Loucy (cell line): ENCODE measurements at regions not wholly inside any gene's neighbourhood (a gene's known extent, or its start where the extent isn't known, plus 50 kb on each side); places are given as distances from the start of the nearest gene placed in this dataset.

Experiments
- H2AFZ ChIP-seq: fragments of 200-600 bp; sonication (generic); 2 replicates; pipeline ENCODE4 v1.6.0; 2016; ENCODE audit warnings: antibody characterized with exemption, mild to moderate bottlenecking, low read length, moderate library complexity
- H3F3A ChIP-seq: fragments of 200-600 bp; 2 replicates; pipeline ENCODE4 v1.6.0; 2016; ENCODE audit warnings: antibody characterized with exemption, low read depth, mild to moderate bottlenecking
- H3K27me3 ChIP-seq: fragments of 200-600 bp; sonication (generic); 2 replicates; pipeline ENCODE4 v1.6.1; 2014; ENCODE audit warnings: low read length, mild to moderate bottlenecking; ENCODE audit not compliant: insufficient read depth, poor library complexity, severe bottlenecking
- H3K36me3 ChIP-seq: fragments of 200-600 bp; sonication (generic); 2 replicates; pipeline ENCODE4 v1.6.1; 2016; ENCODE audit warnings: low read length; ENCODE audit not compliant: insufficient read depth
- H3K4me1 ChIP-seq: fragments of 200-600 bp; sonication (generic); 2 replicates; pipeline ENCODE4 v1.5.1; 2014; ENCODE audit warnings: low read length, mild to moderate bottlenecking; ENCODE audit not compliant: insufficient read depth, poor library complexity, severe bottlenecking
- H3K4me2 ChIP-seq: fragments of 200-600 bp; sonication (generic); 2 replicates; pipeline ENCODE4 v1.6.0; 2014; ENCODE audit warnings: antibody characterized with exemption, low read length, low read depth, mild to moderate bottlenecking; ENCODE audit not compliant: poor library complexity, severe bottlenecking
- H3K4me3 ChIP-seq: fragments of 200-600 bp; sonication (generic); 2 replicates; pipeline ENCODE4 v1.5.1; 2014; ENCODE audit warnings: low read length, mild to moderate bottlenecking, mixed read lengths; ENCODE audit not compliant: poor library complexity, severe bottlenecking
- H3K79me2 ChIP-seq: fragments of 200-600 bp; sonication (generic); 2 replicates; pipeline ENCODE4 v1.6.1; 2014; ENCODE audit warnings: low read length; ENCODE audit not compliant: insufficient read depth
- H3K9ac ChIP-seq: fragments of 200-600 bp; sonication (generic); 2 replicates; pipeline ENCODE4 v1.6.0; 2014; ENCODE audit warnings: mild to moderate bottlenecking, low read depth, low read length, moderate library complexity; ENCODE audit not compliant: poor library complexity, severe bottlenecking
- H3K9me2 ChIP-seq: fragments of 200-600 bp; sonication (generic); replicated peaks from 2 replicates; pipeline ENCODE4 v1.6.1; 2016; ENCODE audit warnings: low read depth, low read length, mixed read lengths
- H3K9me3 ChIP-seq: fragments of 200-600 bp; sonication (generic); 2 replicates; pipeline ENCODE4 v1.6.1; 2014; ENCODE audit warnings: mild to moderate bottlenecking, antibody characterized with exemption, low read length, low read depth; ENCODE audit not compliant: insufficient read depth
- H4K20me1 ChIP-seq: fragments of 200-600 bp; sonication (generic); 2 replicates; pipeline ENCODE4 v1.6.0; 2014; ENCODE audit warnings: antibody characterized with exemption, low read length, mild to moderate bottlenecking; ENCODE audit not compliant: insufficient read depth, poor library complexity, severe bottlenecking
- CTCF ChIP-seq: fragments of 200-600 bp; sonication (generic); conservative IDR thresholded peaks from 2 replicates; pipeline ENCODE4 v1.5.1; 2014; ENCODE audit warnings: mild to moderate bottlenecking, antibody characterized with exemption, low read length
- EZH2phosphoT487 ChIP-seq: fragments of 200-600 bp; IDR thresholded peaks from 2 replicates; pipeline ENCODE4 v1.6.1; 2018; ENCODE audit warnings: antibody characterized with exemption, mild to moderate bottlenecking, moderate library complexity, borderline replicate concordance

- Histone ChIP-seq H3K79me2 (no peaks in the 10 kb centered on the region), H3K4me1 (no peaks in the 10 kb centered on the region), H3K9me3 (no peaks in the 10 kb centered on the region), H3K9me2 (no peaks in the 10 kb centered on the region), H3K9ac (no peak overlapping the region), H3K4me3 (no peak overlapping the region), H3K36me3 (no peaks in the 10 kb centered on the region), H3F3A (no peaks in the 10 kb centered on the region), H4K20me1 (no peaks in the 10 kb centered on the region), H3K27me3 (no peaks in the 10 kb centered on the region), H3K4me2 (no peak overlapping the region), H2AFZ (no peak overlapping the region)
- TF ChIP-seq CTCF, result no peak
These were observed 97.8 kb downstream of the MED10 start for GRCh38 chr5:6280425-6281100.

- no peak overlapping the region for H2AFZ ChIP-seq
- H3K79me2 ChIP-seq, result no peaks in the 10 kb centered on the region
- no peaks in the 10 kb centered on the region for H3F3A ChIP-seq
- H3K4me3 ChIP-seq, result no peak overlapping the region
- H3K9ac ChIP-seq, result no peak overlapping the region
- no peak for TF ChIP-seq EZH2phosphoT487
- TF ChIP-seq CTCF, result no peak
- no peaks in the 10 kb centered on the region for H3K4me1 ChIP-seq
- no peaks in the 10 kb centered on the region for H3K36me3 ChIP-seq
- no peaks in the 10 kb centered on the region for H4K20me1 ChIP-seq
- H3K9me2 ChIP-seq, result no peaks in the 10 kb centered on the region
- no peak overlapping the region for H3K4me2 ChIP-seq
- H3K27me3 ChIP-seq, result no peaks in the 10 kb centered on the region
- no peaks in the 10 kb centered on the region for H3K9me3 ChIP-seq
These were observed 98.7 kb downstream of the MED10 start for GRCh38 chr5:6279607-6280006.

GRCh38 chr5:6274846-6275543 lies 103.4 kb downstream of the MED10 start:
- Histone ChIP-seq H3K4me3 (no peak overlapping the region), H2AFZ (no peak overlapping the region), H3K9ac (no peak overlapping the region), H3K9me2 (no peaks in the 10 kb centered on the region), H3K9me3 (0 out of 2 replicates have a peak, but pooled peaks cover 5% of the 10 kb centered on the region), H3K4me1 (no peaks in the 10 kb centered on the region), H3F3A (no peaks in the 10 kb centered on the region), H3K79me2 (no peaks in the 10 kb centered on the region), H3K36me3 (no peaks in the 10 kb centered on the region), H3K27me3 (no peaks in the 10 kb centered on the region), H4K20me1 (no peaks in the 10 kb centered on the region), H3K4me2 (no peak overlapping the region)
- no peak for TF ChIP-seq CTCF
- TF ChIP-seq EZH2phosphoT487, result no peak
